ENCODE measurements at regions not wholly inside any gene's neighbourhood (a gene's known extent, or its start where the extent isn't known, plus 50 kb on each side); places are given as distances from the start of the nearest gene placed in this dataset.

DNA sequence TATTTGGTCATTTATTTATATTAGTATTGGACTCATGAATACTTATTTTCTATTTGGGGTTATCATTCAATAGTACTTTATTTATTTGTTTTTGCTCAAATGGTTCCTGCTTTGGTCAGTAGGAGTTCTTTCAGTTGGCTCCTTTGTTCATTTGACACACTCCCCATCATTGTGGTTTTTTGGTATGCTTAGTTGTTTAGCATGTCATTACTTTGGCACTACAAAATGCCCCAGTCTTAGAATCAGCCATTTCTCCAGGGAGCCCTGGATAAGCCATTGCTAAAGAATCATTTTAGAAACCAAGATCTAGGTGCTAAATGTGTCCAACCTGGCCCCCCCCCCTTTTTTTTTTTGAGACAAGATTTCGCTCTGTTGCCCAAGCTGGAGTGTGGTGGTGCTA, 61.7 kb upstream of the MRPS6 start:
- Histone ChIP-seq H3K36me3 (ENCODE audit: insufficient read depth, low read length) (no peaks in the 10 kb centered on the region), H4K20me1 (ENCODE audit: insufficient read depth, low read length) (no peaks in the 10 kb centered on the region), H3K4me1 (ENCODE audit: insufficient read depth, low read length) (no peaks in the 10 kb centered on the region), H3K4me2 (ENCODE audit: low read length) (no peak overlapping the region), H3K27ac (ENCODE audit: low read depth, low read length) (no peak overlapping the region), H3K9ac (ENCODE audit: low read length) (no peak overlapping the region), H3K79me2 (ENCODE audit: insufficient read depth, low read length) (no peaks in the 10 kb centered on the region), H3K27me3 (ENCODE audit: insufficient read depth, low read length) (no peaks in the 10 kb centered on the region), H3K4me3 (ENCODE audit: insufficient read depth, low read depth, low read length) (no peak overlapping the region), H3K9me3 (ENCODE audit: insufficient read depth, low read depth, low read length) (peaks cover 33% of the 10 kb centered on the region), H2AFZ (ENCODE audit: low read depth, low read length) (no peak overlapping the region)
- Mint-ChIP-seq H3K27ac (ENCODE audit: unreplicated experiment) (no peak overlapping the region), H3K27me3 (ENCODE audit: low read depth, unreplicated experiment) (no peaks in the 10 kb centered on the region), H3K9me3 (ENCODE audit: unreplicated experiment) (peaks cover 50% of the 10 kb centered on the region), H3K4me3 (ENCODE audit: unreplicated experiment) (no peak overlapping the region), H3K4me1 (ENCODE audit: low read depth, unreplicated experiment) (no peaks in the 10 kb centered on the region), H3K36me3 (ENCODE audit: low read depth, unreplicated experiment) (peaks cover 10% of the 10 kb centered on the region)
- TF ChIP-seq EZH2 (IDR thresholded peaks at IDR 0.05; ENCODE audit: insufficient read depth, low read length): no peak
- TF ChIP-seq, protein P1, sequence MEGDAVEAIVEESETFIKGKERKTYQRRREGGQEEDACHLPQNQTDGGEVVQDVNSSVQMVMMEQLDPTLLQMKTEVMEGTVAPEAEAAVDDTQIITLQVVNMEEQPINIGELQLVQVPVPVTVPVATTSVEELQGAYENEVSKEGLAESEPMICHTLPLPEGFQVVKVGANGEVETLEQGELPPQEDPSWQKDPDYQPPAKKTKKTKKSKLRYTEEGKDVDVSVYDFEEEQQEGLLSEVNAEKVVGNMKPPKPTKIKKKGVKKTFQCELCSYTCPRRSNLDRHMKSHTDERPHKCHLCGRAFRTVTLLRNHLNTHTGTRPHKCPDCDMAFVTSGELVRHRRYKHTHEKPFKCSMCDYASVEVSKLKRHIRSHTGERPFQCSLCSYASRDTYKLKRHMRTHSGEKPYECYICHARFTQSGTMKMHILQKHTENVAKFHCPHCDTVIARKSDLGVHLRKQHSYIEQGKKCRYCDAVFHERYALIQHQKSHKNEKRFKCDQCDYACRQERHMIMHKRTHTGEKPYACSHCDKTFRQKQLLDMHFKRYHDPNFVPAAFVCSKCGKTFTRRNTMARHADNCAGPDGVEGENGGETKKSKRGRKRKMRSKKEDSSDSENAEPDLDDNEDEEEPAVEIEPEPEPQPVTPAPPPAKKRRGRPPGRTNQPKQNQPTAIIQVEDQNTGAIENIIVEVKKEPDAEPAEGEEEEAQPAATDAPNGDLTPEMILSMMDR (IDR thresholded peaks at IDR 0.05; ENCODE audit: insufficient read depth, low read depth, low read length): no peak
- no peak for DNase-seq (ENCODE audit: low read depth)
- FAIRE-seq: no peak

DNA sequence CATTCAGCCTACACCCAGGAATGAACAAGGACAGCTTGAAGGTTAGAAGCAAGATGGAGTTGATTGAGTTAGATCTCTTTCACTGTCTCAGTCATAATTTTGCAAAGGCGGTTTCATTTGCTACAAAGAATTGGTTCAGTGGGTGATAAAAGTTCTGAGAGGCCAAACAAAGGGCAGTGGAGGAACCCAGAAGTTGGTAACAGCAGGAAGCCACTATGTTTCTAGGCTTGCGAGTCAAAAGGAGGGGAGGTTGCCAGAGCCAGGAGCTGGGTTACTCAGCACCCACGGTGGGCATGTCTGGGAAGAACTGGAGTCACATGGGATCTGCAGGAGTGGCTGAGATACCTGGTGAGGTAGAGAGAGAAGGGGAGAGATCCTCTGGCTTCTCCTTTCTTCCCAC, 64.2 kb upstream of the MRPS6 start:
- Histone ChIP-seq H3K9me3 (ENCODE audit: insufficient read depth, low read depth, low read length) (peaks cover 29% of the 10 kb centered on the region), H3K36me3 (ENCODE audit: insufficient read depth, low read length) (no peaks in the 10 kb centered on the region), H3K4me1 (ENCODE audit: insufficient read depth, low read length) (no peaks in the 10 kb centered on the region), H3K9ac (ENCODE audit: low read length) (no peak overlapping the region), H3K4me3 (ENCODE audit: insufficient read depth, low read depth, low read length) (no peak overlapping the region), H3K27me3 (ENCODE audit: insufficient read depth, low read length) (no peaks in the 10 kb centered on the region), H3K27ac (ENCODE audit: low read depth, low read length) (no peak overlapping the region), H2AFZ (ENCODE audit: low read depth, low read length) (no peak overlapping the region), H4K20me1 (ENCODE audit: insufficient read depth, low read length) (no peaks in the 10 kb centered on the region), H3K4me2 (ENCODE audit: low read length) (no peak overlapping the region), H3K79me2 (ENCODE audit: insufficient read depth, low read length) (no peaks in the 10 kb centered on the region)
- DNase-seq (ENCODE audit: low read depth) (no peak), FAIRE-seq (no peak)
- TF ChIP-seq, protein P1 (IDR thresholded peaks at IDR 0.05; ENCODE audit: insufficient read depth, low read depth, low read length): no peak
- TF ChIP-seq EZH2 (IDR thresholded peaks at IDR 0.05; ENCODE audit: insufficient read depth, low read length): no peak
- H3K36me3 Mint-ChIP-seq (ENCODE audit: low read depth, unreplicated experiment): peaks cover 5% of the 10 kb centered on the region
- H3K9me3 Mint-ChIP-seq (ENCODE audit: unreplicated experiment): peaks cover 39% of the 10 kb centered on the region
- no peaks in the 10 kb centered on the region for H3K27me3 Mint-ChIP-seq (ENCODE audit: low read depth, unreplicated experiment)
- no peak overlapping the region for H3K27ac Mint-ChIP-seq (ENCODE audit: unreplicated experiment)
- no peak overlapping the region for H3K4me3 Mint-ChIP-seq (ENCODE audit: unreplicated experiment)
- no peaks in the 10 kb centered on the region for H3K4me1 Mint-ChIP-seq (ENCODE audit: low read depth, unreplicated experiment)

- H3K27ac Mint-ChIP-seq (ENCODE audit: unreplicated experiment): no peak overlapping the region
- Histone ChIP-seq H3K36me3 (ENCODE audit: insufficient read depth, low read length) (no peaks in the 10 kb centered on the region), H4K20me1 (ENCODE audit: insufficient read depth, low read length) (no peaks in the 10 kb centered on the region), H3K4me2 (ENCODE audit: low read length) (no peak overlapping the region), H3K4me3 (ENCODE audit: insufficient read depth, low read depth, low read length) (no peak overlapping the region), H3K9me3 (ENCODE audit: insufficient read depth, low read depth, low read length) (peaks cover 29% of the 10 kb centered on the region), H3K9ac (ENCODE audit: low read length) (no peak overlapping the region), H3K27me3 (ENCODE audit: insufficient read depth, low read length) (no peaks in the 10 kb centered on the region), H3K27ac (ENCODE audit: low read depth, low read length) (no peak overlapping the region), H3K79me2 (ENCODE audit: insufficient read depth, low read length) (no peaks in the 10 kb centered on the region), H3K4me1 (ENCODE audit: insufficient read depth, low read length) (no peaks in the 10 kb centered on the region), H2AFZ (ENCODE audit: low read depth, low read length) (no peak overlapping the region)
- H3K4me1 Mint-ChIP-seq (ENCODE audit: low read depth, unreplicated experiment): no peaks in the 10 kb centered on the region
- FAIRE-seq: no peak
- TF ChIP-seq, protein P1 (IDR thresholded peaks at IDR 0.05; ENCODE audit: insufficient read depth, low read depth, low read length): no peak
- no peak for TF ChIP-seq EZH2 (IDR thresholded peaks at IDR 0.05; ENCODE audit: insufficient read depth, low read length)
- no peak overlapping the region for H3K4me3 Mint-ChIP-seq (ENCODE audit: unreplicated experiment)
- no peaks in the 10 kb centered on the region for H3K27me3 Mint-ChIP-seq (ENCODE audit: low read depth, unreplicated experiment)
- H3K9me3 Mint-ChIP-seq (ENCODE audit: unreplicated experiment): peaks cover 37% of the 10 kb centered on the region
- H3K36me3 Mint-ChIP-seq (ENCODE audit: low read depth, unreplicated experiment): peaks cover 5% of the 10 kb centered on the region
- peak; percentile 86 for DNase-seq (ENCODE audit: low read depth)
These were observed 64.8 kb upstream of the MRPS6 start for GRCh38 chr21:34008618-34009017.
